ENCODE measurements at regions not wholly inside any gene's neighbourhood (a gene's known extent, or its start where the extent isn't known, plus 50 kb on each side); places are given as distances from the start of the nearest gene placed in this dataset.

DNA sequence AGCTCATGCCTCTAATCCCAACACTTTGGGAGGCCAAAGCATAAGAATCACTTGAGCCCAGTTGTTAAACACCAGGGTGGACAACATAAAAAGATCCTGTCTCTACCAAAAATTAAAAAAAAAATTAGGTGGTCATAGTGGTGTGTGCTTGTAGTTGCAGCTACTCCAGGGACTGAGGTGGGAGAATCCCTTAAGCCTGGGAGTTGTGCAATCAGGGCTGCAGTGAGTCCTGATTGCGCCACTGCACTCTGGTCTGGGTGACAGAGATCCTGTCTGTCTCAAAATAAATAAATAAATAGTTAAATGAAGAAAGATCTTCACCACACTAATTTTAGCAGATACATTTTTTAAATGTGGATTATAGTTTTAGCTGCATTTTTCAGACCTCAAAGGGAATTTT is 433.2 kb downstream of the MAT2B start:
- DNase-seq (ENCODE audit: low read depth) = peak; percentile 18
- TF ChIP-seq, protein P1, sequence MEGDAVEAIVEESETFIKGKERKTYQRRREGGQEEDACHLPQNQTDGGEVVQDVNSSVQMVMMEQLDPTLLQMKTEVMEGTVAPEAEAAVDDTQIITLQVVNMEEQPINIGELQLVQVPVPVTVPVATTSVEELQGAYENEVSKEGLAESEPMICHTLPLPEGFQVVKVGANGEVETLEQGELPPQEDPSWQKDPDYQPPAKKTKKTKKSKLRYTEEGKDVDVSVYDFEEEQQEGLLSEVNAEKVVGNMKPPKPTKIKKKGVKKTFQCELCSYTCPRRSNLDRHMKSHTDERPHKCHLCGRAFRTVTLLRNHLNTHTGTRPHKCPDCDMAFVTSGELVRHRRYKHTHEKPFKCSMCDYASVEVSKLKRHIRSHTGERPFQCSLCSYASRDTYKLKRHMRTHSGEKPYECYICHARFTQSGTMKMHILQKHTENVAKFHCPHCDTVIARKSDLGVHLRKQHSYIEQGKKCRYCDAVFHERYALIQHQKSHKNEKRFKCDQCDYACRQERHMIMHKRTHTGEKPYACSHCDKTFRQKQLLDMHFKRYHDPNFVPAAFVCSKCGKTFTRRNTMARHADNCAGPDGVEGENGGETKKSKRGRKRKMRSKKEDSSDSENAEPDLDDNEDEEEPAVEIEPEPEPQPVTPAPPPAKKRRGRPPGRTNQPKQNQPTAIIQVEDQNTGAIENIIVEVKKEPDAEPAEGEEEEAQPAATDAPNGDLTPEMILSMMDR (IDR thresholded peaks at IDR 0.05; ENCODE audit: insufficient read depth, low read length, severe bottlenecking) = no peak
- H3K4me3 ChIP-seq (ENCODE audit: low read depth, low read length) = no peak overlapping the region
- FAIRE-seq = no peak
- no peaks in the 10 kb centered on the region for H3K27me3 ChIP-seq (ENCODE audit: control insufficient read depth, insufficient read depth, low read length)
- H3K36me3 ChIP-seq (ENCODE audit: control insufficient read depth, insufficient read depth, low read length) = no peaks in the 10 kb centered on the region

DNA sequence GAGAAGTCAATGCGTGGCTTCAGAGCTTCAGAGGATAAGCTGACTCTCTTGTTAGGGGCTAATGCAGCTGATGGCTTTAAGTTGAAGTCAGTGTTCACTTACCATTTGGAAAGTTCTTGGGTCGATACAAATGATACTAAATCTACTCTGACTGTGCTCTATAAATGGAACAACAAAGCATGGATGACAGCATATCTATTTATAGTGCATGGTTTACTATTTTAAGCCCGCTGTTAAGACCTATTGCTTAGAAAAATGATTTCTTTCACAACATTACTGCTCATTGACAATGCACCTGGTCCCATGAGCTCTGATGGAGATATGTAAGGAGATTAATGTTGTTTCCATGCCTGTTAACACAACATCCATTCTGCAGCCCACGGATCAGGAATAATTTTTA is 435.7 kb downstream of the MAT2B start:
- no peak for DNase-seq (ENCODE audit: low read depth)

DNA sequence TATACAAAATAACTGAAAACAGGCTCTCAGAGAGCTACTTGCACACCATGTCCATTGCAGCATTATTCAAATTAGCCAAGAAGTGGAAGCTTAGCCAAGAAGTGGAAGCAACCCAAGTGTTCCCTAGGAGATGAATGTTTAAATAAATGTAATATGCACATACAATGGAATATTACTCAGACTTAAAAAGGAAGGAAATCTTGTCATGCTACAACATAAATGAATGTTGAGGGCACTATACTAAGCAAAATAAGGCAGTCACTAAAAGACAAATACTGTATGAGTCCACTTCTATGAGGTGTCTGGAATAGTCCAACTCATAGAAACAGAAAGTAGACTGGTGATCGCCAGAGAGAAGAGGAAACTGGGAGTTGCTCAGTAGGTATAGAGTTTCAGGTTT is 438.1 kb downstream of the MAT2B start:
- no peak for FAIRE-seq
- no peak for DNase-seq (ENCODE audit: low read depth)
- no peaks in the 10 kb centered on the region for H3K36me3 ChIP-seq (ENCODE audit: control insufficient read depth, insufficient read depth, low read length)
- no peak overlapping the region for H3K4me3 ChIP-seq (ENCODE audit: low read depth, low read length)
- no peaks in the 10 kb centered on the region for H3K27me3 ChIP-seq (ENCODE audit: control insufficient read depth, insufficient read depth, low read length)
- TF ChIP-seq, protein P1 (IDR thresholded peaks at IDR 0.05; ENCODE audit: insufficient read depth, low read length, severe bottlenecking) = no peak

More for the DNA sequence above, 435.7 kb downstream of the MAT2B start:
- TF ChIP-seq, protein P1 (IDR thresholded peaks at IDR 0.05; ENCODE audit: insufficient read depth, low read length, severe bottlenecking) = no peak
- no peak for FAIRE-seq
- H3K27me3 ChIP-seq (ENCODE audit: control insufficient read depth, insufficient read depth, low read length) = no peaks in the 10 kb centered on the region
- no peak overlapping the region for H3K4me3 ChIP-seq (ENCODE audit: low read depth, low read length)
- no peaks in the 10 kb centered on the region for H3K36me3 ChIP-seq (ENCODE audit: control insufficient read depth, insufficient read depth, low read length)

DNA sequence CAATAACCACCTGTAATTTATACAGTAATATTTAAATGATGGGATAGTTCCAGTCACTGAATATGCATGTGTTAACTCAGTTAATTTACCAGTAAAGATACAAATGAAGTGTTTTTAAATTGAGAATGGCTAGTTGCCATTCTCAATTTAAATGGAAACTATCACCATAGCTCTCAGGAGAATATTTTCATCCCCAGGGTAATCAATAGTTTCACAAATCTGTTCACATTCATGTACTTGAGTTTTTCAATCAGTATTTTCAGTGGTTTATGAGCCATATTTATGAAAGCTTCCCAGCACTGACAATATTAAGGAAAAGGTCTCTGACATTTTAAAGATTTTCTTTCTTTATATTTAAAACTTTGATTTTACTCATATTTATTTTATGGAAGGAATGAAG is 439.3 kb downstream of the MAT2B start:
- Histone ChIP-seq H3K4me3 (ENCODE audit: low read depth, low read length) (no peak overlapping the region), H3K27me3 (ENCODE audit: control insufficient read depth, insufficient read depth, low read length) (no peaks in the 10 kb centered on the region), H3K36me3 (ENCODE audit: control insufficient read depth, insufficient read depth, low read length) (no peaks in the 10 kb centered on the region)
- TF ChIP-seq, protein P1 (IDR thresholded peaks at IDR 0.05; ENCODE audit: insufficient read depth, low read length, severe bottlenecking) = no peak
- DNase-seq (ENCODE audit: low read depth) = no peak
- no peak for FAIRE-seq

DNA sequence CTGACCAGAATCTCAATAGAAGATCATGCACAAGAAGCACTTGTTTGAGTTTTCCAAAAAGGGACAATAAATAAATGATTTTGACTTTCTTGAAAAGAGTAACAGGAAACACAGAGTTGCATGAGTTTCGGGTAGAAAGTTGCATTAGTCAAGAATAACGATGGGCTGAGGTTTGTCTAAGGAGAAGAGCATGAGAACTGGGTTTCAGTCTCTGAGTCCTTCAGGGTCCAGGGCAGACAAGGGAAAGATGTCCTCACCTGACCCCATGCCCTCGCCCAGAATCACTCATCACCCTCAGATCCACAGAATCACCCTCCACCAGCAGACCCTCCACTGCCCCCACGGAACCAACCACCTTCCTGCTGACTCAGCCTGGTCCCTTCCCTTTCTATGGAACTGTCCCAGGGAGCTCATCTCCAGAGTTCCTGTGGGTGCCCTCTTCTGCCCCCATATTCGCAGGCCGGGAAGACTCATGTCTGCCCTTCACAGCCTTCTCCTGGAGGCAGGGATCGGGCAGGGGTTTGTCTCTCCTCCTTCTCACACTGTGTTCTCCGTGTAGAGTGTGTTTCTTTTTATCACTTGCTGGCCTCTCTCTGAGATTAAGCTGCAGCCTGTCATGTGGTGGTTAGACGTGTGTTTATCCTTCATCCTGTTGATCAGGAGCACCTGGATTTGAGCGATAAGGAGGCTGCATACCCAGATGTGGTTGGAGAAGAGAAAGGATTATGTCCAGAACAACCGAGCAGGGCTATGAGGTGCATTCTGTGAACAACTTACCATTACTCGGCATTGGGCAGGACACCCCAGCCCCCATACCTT is 442.6 kb downstream of the MAT2B start:
- Histone ChIP-seq H3K36me3 (ENCODE audit: control insufficient read depth, insufficient read depth, low read length) (no peaks in the 10 kb centered on the region), H3K27me3 (ENCODE audit: control insufficient read depth, insufficient read depth, low read length) (no peaks in the 10 kb centered on the region), H3K4me3 (ENCODE audit: low read depth, low read length) (no peak overlapping the region)
- FAIRE-seq = no peak
- TF ChIP-seq, protein P1 (IDR thresholded peaks at IDR 0.05; ENCODE audit: insufficient read depth, low read length, severe bottlenecking) = no peak
- DNase-seq (ENCODE audit: low read depth) = no peak

DNA sequence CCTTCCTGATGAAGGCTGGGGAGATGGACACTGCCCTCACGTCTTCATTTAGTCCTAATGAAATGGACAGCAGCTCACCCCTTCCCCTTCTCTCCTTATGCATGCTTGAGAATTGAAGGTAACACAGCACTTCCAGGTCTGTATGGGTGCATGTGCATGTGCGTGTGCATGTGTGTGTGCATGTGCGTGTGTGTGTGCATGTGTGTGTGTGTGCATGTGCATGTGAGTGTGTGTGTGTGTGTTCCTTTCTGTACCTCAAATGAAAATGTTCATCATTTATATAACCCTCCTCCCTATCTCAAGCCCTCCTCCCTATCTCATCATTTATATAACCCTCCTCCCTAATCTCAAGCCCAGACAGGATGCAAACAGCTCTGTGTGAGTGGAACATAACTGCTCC is 444.8 kb downstream of the MAT2B start:
- H3K4me3 ChIP-seq (ENCODE audit: low read depth, low read length) = no peak overlapping the region
- no peaks in the 10 kb centered on the region for H3K27me3 ChIP-seq (ENCODE audit: control insufficient read depth, insufficient read depth, low read length)
- DNase-seq (ENCODE audit: low read depth) (no peak), FAIRE-seq (no peak)
- TF ChIP-seq, protein P1 (IDR thresholded peaks at IDR 0.05; ENCODE audit: insufficient read depth, low read length, severe bottlenecking) = no peak
- no peaks in the 10 kb centered on the region for H3K36me3 ChIP-seq (ENCODE audit: control insufficient read depth, insufficient read depth, low read length)

All from bronchial epithelial cell (primary cell).